ENCODE measurements at regions not wholly inside any gene's neighbourhood (a gene's known extent, or its start where the extent isn't known, plus 50 kb on each side); places are given as distances from the start of the nearest gene placed in this dataset.

GRCh38 chrX:79094075-79094832, 50.2 kb upstream of the GPR174 start (continued):
- TF ChIP-seq ZHX2 (IDR thresholded peaks at IDR 0.05; ENCODE audit: low read depth) (no peak), ZHX2 (CRISPR knock-in tag; IDR thresholded peaks at IDR 0.05; ENCODE audit: borderline replicate concordance) (no peak)

Measured in HepG2 (cell line).